H1 (cell line): ENCODE measurements at regions not wholly inside any gene's neighbourhood (a gene's known extent, or its start where the extent isn't known, plus 50 kb on each side); places are given as distances from the start of the nearest gene placed in this dataset.

Source experiments
- CTCF ChIA-PET: fragments of 300-600 bp; sonication (Branson Sonifier 250); formaldehyde crosslinking; loops from one replicate; lab custom pipeline; 2021; ENCODE audit not compliant: partially characterized antibody; lab: Charles Lee
- POLR2A ChIA-PET: fragments of 300-600 bp; sonication (Branson Sonifier 250); formaldehyde crosslinking; loops from one replicate; lab custom pipeline; 2021; ENCODE audit warnings: inconsistent platforms; ENCODE audit not compliant: partially characterized antibody; lab: Charles Lee
- DNase-seq, 2 experiments: peaks; one replicate each; pipeline versions ENCODE4 v3.0.0 to v3.0.0-alpha.2; 2010 to 2022; ENCODE audit warnings: low spot score in 2 of 2, low read depth in 1 of 2, mixed read lengths in 1 of 2
- FAIRE-seq: peaks from 2 replicates; lab custom pipeline; 2011; peaks lifted over from hg19 to GRCh38; lab: Jason Lieb, UNC
- H2AFZ ChIP-seq: 2 replicates; pipeline ENCODE4 v1.8.1; 2012; ENCODE audit warnings: low read length, inconsistent platforms
- H2AK5ac ChIP-seq: 2 replicates; pipeline ENCODE4 v1.6.1; 2013; ENCODE audit warnings: low read depth, low read length
- H2BK120ac ChIP-seq: replicated peaks from 2 replicates; pipeline ENCODE3; 2013; ENCODE audit warnings: low read depth, low read length, inconsistent platforms
- H2BK12ac ChIP-seq: 2 replicates; pipeline ENCODE4 v1.6.1; 2013; ENCODE audit warnings: low read depth, low read length
- H2BK15ac ChIP-seq: 2 replicates; pipeline ENCODE4 v1.6.1; 2013; ENCODE audit warnings: low read length
- H2BK20ac ChIP-seq: 2 replicates; pipeline ENCODE4 v1.6.1; 2013; ENCODE audit warnings: low read length
- H2BK5ac ChIP-seq: 2 replicates; pipeline ENCODE4 v1.6.1; 2013; ENCODE audit warnings: low read depth, low read length
- H3K14ac ChIP-seq: 2 replicates; pipeline ENCODE4 v1.6.1; 2013; ENCODE audit warnings: inconsistent platforms; ENCODE audit not compliant: insufficient read length
- H3K18ac ChIP-seq: 2 replicates; pipeline ENCODE4 v1.6.1; 2013; ENCODE audit warnings: low read length; ENCODE audit errors: extremely low read depth
- H3K23ac ChIP-seq: 2 replicates; pipeline ENCODE4 v1.6.1; 2013; ENCODE audit warnings: inconsistent platforms; ENCODE audit not compliant: insufficient read length
- H3K23me2 ChIP-seq: 2 replicates; pipeline ENCODE4 v1.6.1; 2013; ENCODE audit warnings: low read depth, low read length
- H3K27ac ChIP-seq: 2 replicates; pipeline ENCODE4 v1.6.1; 2011; ENCODE audit warnings: low read depth, low read length, inconsistent platforms
- H3K27me3 ChIP-seq, 4 experiments: replicated peaks in 1 of 4; 1 replicate in 1 of 4; 2 replicates in 3 of 4; pipeline versions ENCODE4 v1.6.1 to v1.8.1; 2011 to 2013; ENCODE audit warnings: low read length in 3 of 4, mild to moderate bottlenecking in 3 of 4, inconsistent platforms in 2 of 4, mixed read lengths in 2 of 4, moderate library complexity in 1 of 4; ENCODE audit not compliant: control insufficient read depth in 3 of 4, insufficient read depth in 3 of 4; ENCODE audit errors: extremely low read depth in 1 of 4
- H3K36me3 ChIP-seq, 4 experiments: 2 replicates each; pipeline versions ENCODE4 v1.6.1 to v1.8.1; 2011 to 2013; ENCODE audit warnings: mild to moderate bottlenecking in 4 of 4, low read length in 3 of 4, moderate library complexity in 2 of 4, control low read depth in 1 of 4, inconsistent platforms in 1 of 4; ENCODE audit not compliant: insufficient read depth in 4 of 4, control insufficient read depth in 2 of 4
- H3K4ac ChIP-seq: replicated peaks from 2 replicates; pipeline ENCODE3; 2013; ENCODE audit warnings: low read length, low read depth, mixed read lengths, inconsistent platforms; ENCODE audit not compliant: insufficient read length
- H3K4me1 ChIP-seq, 4 experiments: replicated peaks in 1 of 4; 1 replicate in 1 of 4; 2 replicates in 3 of 4; pipeline versions ENCODE4 v1.6.1 to v1.8.1; 2011 to 2013; ENCODE audit warnings: low read length in 3 of 4, inconsistent platforms in 2 of 4, mixed read lengths in 1 of 4; ENCODE audit not compliant: insufficient read depth in 4 of 4, control insufficient read depth in 3 of 4
- H3K4me2 ChIP-seq, 2 experiments: 2 replicates each; pipeline versions ENCODE4 v1.6.1 to v1.8.1; 2011 to 2013; ENCODE audit warnings: low read depth in 2 of 2, low read length in 2 of 2, control low read depth in 1 of 2, inconsistent platforms in 1 of 2, mild to moderate bottlenecking in 1 of 2; ENCODE audit not compliant: insufficient read depth in 1 of 2
- H3K4me3 ChIP-seq, 4 experiments: fragments of 200-600, 300-600 bp in 1 of 4; sonication (generic), shearing (Covaris generic), sonication (Bioruptor Twin) in 1 of 4; 2 replicates each; pipeline versions ENCODE4 v1.5.1 to v1.8.1; 2011 to 2016; ENCODE audit warnings: low read length in 4 of 4, low read depth in 3 of 4, control low read depth in 2 of 4, inconsistent platforms in 2 of 4, mild to moderate bottlenecking in 2 of 4, mixed read lengths in 1 of 4, moderate library complexity in 1 of 4; ENCODE audit not compliant: insufficient read depth in 2 of 4; ENCODE audit errors: extremely low read depth in 1 of 4
- H3K56ac ChIP-seq: replicated peaks from 2 replicates; pipeline ENCODE3; 2013; ENCODE audit warnings: low read depth, mild to moderate bottlenecking, mixed read lengths, low read length, inconsistent platforms; ENCODE audit not compliant: insufficient read length
- H3K79me1 ChIP-seq: 2 replicates; pipeline ENCODE4 v1.6.1; 2013; ENCODE audit warnings: low read depth, low read length, control low read depth
- H3K79me2 ChIP-seq, 2 experiments: 2 replicates each; pipeline versions ENCODE4 v1.6.1 to v1.8.1; 2012 to 2013; ENCODE audit warnings: low read length in 2 of 2, mild to moderate bottlenecking in 2 of 2, inconsistent platforms in 1 of 2; ENCODE audit not compliant: insufficient read depth in 2 of 2, control insufficient read depth in 1 of 2
- H3K9ac ChIP-seq, 4 experiments: replicated peaks in 1 of 4; 1 replicate in 1 of 4; 2 replicates in 3 of 4; pipeline versions ENCODE4 v1.6.1 to v1.8.1; 2011 to 2013; ENCODE audit warnings: low read depth in 3 of 4, low read length in 3 of 4, control low read depth in 2 of 4, mild to moderate bottlenecking in 2 of 4, moderate library complexity in 2 of 4, inconsistent platforms in 1 of 4; ENCODE audit errors: extremely low read depth in 1 of 4
- H3K9me3 ChIP-seq, 2 experiments: 2 replicates each; pipeline versions ENCODE4 v1.6.1 to v1.8.1; 2012 to 2013; ENCODE audit warnings: mild to moderate bottlenecking in 2 of 2, moderate library complexity in 2 of 2, control low read depth in 1 of 2, inconsistent platforms in 1 of 2, low read depth in 1 of 2, low read length in 1 of 2, mixed read lengths in 1 of 2; ENCODE audit not compliant: insufficient read depth in 2 of 2
- H4K20me1 ChIP-seq, 2 experiments: replicated peaks in 1 of 2; 2 replicates each; pipeline versions ENCODE3 to v1.8.1; 2011 to 2013; ENCODE audit warnings: inconsistent platforms in 2 of 2, low read length in 2 of 2, mild to moderate bottlenecking in 1 of 2; ENCODE audit not compliant: insufficient read depth in 2 of 2, control insufficient read depth in 1 of 2
- H4K5ac ChIP-seq: 2 replicates; pipeline ENCODE4 v1.6.1; 2013; ENCODE audit warnings: low read length, low read depth, mixed read lengths, inconsistent platforms; ENCODE audit not compliant: insufficient read length
- H4K8ac ChIP-seq: 2 replicates; pipeline ENCODE4 v1.8.0; 2013; ENCODE audit warnings: mild to moderate bottlenecking, moderate library complexity, low read length, inconsistent platforms; ENCODE audit not compliant: insufficient read depth; ENCODE audit errors: extremely low read depth
- H4K91ac ChIP-seq: replicated peaks from 2 replicates; pipeline ENCODE3; 2013; ENCODE audit warnings: low read length, mixed read lengths, inconsistent platforms; ENCODE audit not compliant: insufficient read length
- ATF2 ChIP-seq: IDR thresholded peaks from 2 replicates; pipeline ENCODE4 v1.6.1; 2012; ENCODE audit warnings: low read length, inconsistent platforms
- CBX8 ChIP-seq: fragments of 300-800, 300-1000 bp; sonication (generic); IDR thresholded peaks from 2 replicates; pipeline ENCODE4 v1.7.1; 2016; ENCODE audit warnings: low read depth, low read length, borderline replicate concordance
- CHD2 ChIP-seq: IDR thresholded peaks from 2 replicates; pipeline ENCODE4 v1.6.1; 2012; ENCODE audit warnings: low read length, improper control_type of control experiment
- EGR1 ChIP-seq: IDR thresholded peaks from 2 replicates; pipeline ENCODE4 v1.6.1; 2011; ENCODE audit warnings: low read depth, low read length, borderline replicate concordance
- HDAC2 ChIP-seq, 2 experiments: fragments of 300-600 bp in 1 of 2; sonication (generic) in 1 of 2; IDR thresholded peaks; 2 replicates each; pipeline ENCODE4 v1.6.1; 2011 to 2012; ENCODE audit warnings: low read depth in 2 of 2, low read length in 2 of 2, mild to moderate bottlenecking in 2 of 2, moderate library complexity in 2 of 2, borderline replicate concordance in 1 of 2, inconsistent platforms in 1 of 2
- KDM1A ChIP-seq: fragments of 200-600, 300-600 bp; sonication (generic); IDR thresholded peaks from 2 replicates; pipeline ENCODE4 v1.7.1; 2016; ENCODE audit warnings: mild to moderate bottlenecking, low read length, borderline replicate concordance
- KDM4A ChIP-seq: IDR thresholded peaks from one replicate; pipeline ENCODE4 v1.7.1; 2012; ENCODE audit warnings: low read depth, mild to moderate bottlenecking, moderate library complexity, low read length, inconsistent platforms; ENCODE audit not compliant: severe bottlenecking
- NANOG ChIP-seq: IDR thresholded peaks from 2 replicates; pipeline ENCODE4 v1.6.1; 2011; ENCODE audit warnings: low read length, low read depth, mild to moderate bottlenecking, inconsistent platforms; ENCODE audit not compliant: insufficient read depth, poor library complexity, severe bottlenecking
- POLR2A ChIP-seq, 2 experiments: IDR thresholded peaks; 1 replicate in 1 of 2; 2 replicates in 1 of 2; pipeline ENCODE4 v1.6.1; 2011; ENCODE audit warnings: low read depth in 2 of 2, low read length in 2 of 2, mild to moderate bottlenecking in 2 of 2; ENCODE audit errors: control extremely low read depth in 1 of 2
- SUZ12 ChIP-seq: fragments of 200-600 bp; sonication (generic); IDR thresholded peaks from 2 replicates; pipeline ENCODE4 v1.6.1; 2012; ENCODE audit warnings: mild to moderate bottlenecking, inconsistent platforms, low read length, moderate library complexity, mixed read lengths
- TF ChIP-seq, protein P1 (sequence below), 3 experiments: IDR thresholded peaks; 1 replicate in 2 of 3; 2 replicates in 1 of 3; pipeline versions ENCODE4 v1.5.1 to v1.6.1; 2011; ENCODE audit warnings: low read length in 3 of 3, mild to moderate bottlenecking in 3 of 3, inconsistent platforms in 2 of 3, low read depth in 1 of 3, moderate library complexity in 1 of 3; ENCODE audit not compliant: insufficient read depth in 1 of 3; ENCODE audit errors: control extremely low read depth in 1 of 3

DNA sequence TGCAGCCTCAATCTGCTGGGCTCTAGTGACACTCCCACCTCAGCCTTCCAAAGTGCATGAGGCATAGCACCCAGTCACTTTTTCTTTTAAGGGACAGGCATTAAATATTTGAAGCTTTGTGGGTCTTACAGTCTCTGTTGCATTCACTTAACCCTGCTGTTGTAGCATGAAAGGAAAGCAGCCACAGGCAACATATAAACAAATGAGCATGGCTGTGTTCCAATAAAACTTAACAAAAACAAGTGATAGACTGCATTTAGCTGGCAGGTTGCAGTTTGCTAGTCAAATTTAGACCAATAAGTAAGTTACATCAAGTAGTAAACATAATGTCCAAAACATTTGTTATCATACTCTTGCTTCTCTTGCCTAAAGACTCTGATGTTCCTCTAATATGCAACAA lies 297.3 kb upstream of the MMADHC start:
- H3K23ac ChIP-seq: no peak overlapping the region
- CTCF ChIA-PET: interaction anchor here (0.9 to 1.3 kb wide), 2 partner anchors 14 to 1354 kb away, joined by 3 to 4 read pairs; no protein-coding TSS in a partner anchor
- no peak overlapping the region for H2BK120ac ChIP-seq
- H3K56ac ChIP-seq: no peak overlapping the region
- no peaks in the 10 kb centered on the region for H4K20me1 ChIP-seq
- H3K9me3 ChIP-seq: no peaks in the 10 kb centered on the region
- H2BK12ac ChIP-seq: no peak overlapping the region
- H3K4ac ChIP-seq: no peak overlapping the region
- H3K79me2 ChIP-seq: no peaks in the 10 kb centered on the region
- no peak overlapping the region for H2BK15ac ChIP-seq
- no peak overlapping the region for H4K91ac ChIP-seq
- no peak overlapping the region for H2BK20ac ChIP-seq
- TF ChIP-seq CBX8 (no peak), KDM4A (no peak), EGR1 (no peak), POLR2A (IDR thresholded peaks at IDR 0.05; ENCODE audit: control extremely low read depth in 1 of 2, low read depth in 2 of 2, low read length in 2 of 2) (no peak), SUZ12 (no peak), NANOG (no peak), ATF2 (no peak), HDAC2 (IDR thresholded peaks at IDR 0.05; ENCODE audit: borderline replicate concordance in 1 of 2, low read depth in 2 of 2, low read length in 2 of 2) (no peak), CHD2 (no peak), KDM1A (no peak)
- TF ChIP-seq, protein P1, sequence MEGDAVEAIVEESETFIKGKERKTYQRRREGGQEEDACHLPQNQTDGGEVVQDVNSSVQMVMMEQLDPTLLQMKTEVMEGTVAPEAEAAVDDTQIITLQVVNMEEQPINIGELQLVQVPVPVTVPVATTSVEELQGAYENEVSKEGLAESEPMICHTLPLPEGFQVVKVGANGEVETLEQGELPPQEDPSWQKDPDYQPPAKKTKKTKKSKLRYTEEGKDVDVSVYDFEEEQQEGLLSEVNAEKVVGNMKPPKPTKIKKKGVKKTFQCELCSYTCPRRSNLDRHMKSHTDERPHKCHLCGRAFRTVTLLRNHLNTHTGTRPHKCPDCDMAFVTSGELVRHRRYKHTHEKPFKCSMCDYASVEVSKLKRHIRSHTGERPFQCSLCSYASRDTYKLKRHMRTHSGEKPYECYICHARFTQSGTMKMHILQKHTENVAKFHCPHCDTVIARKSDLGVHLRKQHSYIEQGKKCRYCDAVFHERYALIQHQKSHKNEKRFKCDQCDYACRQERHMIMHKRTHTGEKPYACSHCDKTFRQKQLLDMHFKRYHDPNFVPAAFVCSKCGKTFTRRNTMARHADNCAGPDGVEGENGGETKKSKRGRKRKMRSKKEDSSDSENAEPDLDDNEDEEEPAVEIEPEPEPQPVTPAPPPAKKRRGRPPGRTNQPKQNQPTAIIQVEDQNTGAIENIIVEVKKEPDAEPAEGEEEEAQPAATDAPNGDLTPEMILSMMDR (IDR thresholded peaks at IDR 0.05; ENCODE audit: control extremely low read depth in 1 of 3, insufficient read depth in 1 of 3, low read depth in 1 of 3, low read length in 3 of 3): no peak
- TF ChIP-seq, all 59 proteins: peak for 0
- Histone ChIP-seq H3K79me1 (no peaks in the 10 kb centered on the region), H3K14ac (no peak overlapping the region), H3K4me3 (no peak overlapping the region), H2BK5ac (no peak overlapping the region), H2AK5ac (no peak overlapping the region), H3K18ac (no peak overlapping the region), H3K23me2 (no peaks in the 10 kb centered on the region), H3K4me2 (no peak overlapping the region), H3K36me3 (no peaks in the 10 kb centered on the region), H3K27ac (no peak overlapping the region), H3K27me3 (no peaks in the 10 kb centered on the region), H4K8ac (no peak overlapping the region), H4K5ac (no peak overlapping the region), H3K9ac (no peak overlapping the region), H2AFZ (no peak overlapping the region), H3K4me1 (no peaks in the 10 kb centered on the region)
- DNase-seq: no peak
- POLR2A ChIA-PET: no interaction called here
- no peak for FAIRE-seq
